GM21381 (cell line): ENCODE measurements at regions not wholly inside any gene's neighbourhood (a gene's known extent, or its start where the extent isn't known, plus 50 kb on each side); places are given as distances from the start of the nearest gene placed in this dataset.

Source experiments
- ATAC-seq: cut with Tn5 transposase; IDR thresholded peaks from one replicate; pipeline ENCODE4 v1.9.1; 2021; ENCODE audit warnings: mild to moderate bottlenecking, moderate library complexity; ENCODE audit not compliant: unreplicated experiment

- ATAC-seq: no peak
Observed at GRCh38 chr2:235334179-235334578, 159.7 kb upstream of the AGAP1 start.

GRCh38 chr2:235343156-235343774, 150.6 kb upstream of the AGAP1 start:
- ATAC-seq: no peak

GRCh38 chr2:235343869-235344268, 150.0 kb upstream of the AGAP1 start:
- ATAC-seq: no peak

- ATAC-seq: no peak
Observed at GRCh38 chr2:235345745-235346144, 148.1 kb upstream of the AGAP1 start.

- no peak for ATAC-seq
Observed at GRCh38 chr2:235347691-235348090, 146.2 kb upstream of the AGAP1 start.

GRCh38 chr2:235348329-235348728, 145.5 kb upstream of the AGAP1 start:
- no peak for ATAC-seq

GRCh38 chr2:235350234-235350633, 143.6 kb upstream of the AGAP1 start:
- ATAC-seq: no peak

GRCh38 chr2:235352541-235352940, 141.3 kb upstream of the AGAP1 start:
- no peak for ATAC-seq

GRCh38 chr2:235357881-235358280, 136.0 kb upstream of the AGAP1 start:
- ATAC-seq: no peak

- no peak for ATAC-seq
Observed at GRCh38 chr2:235358981-235359471, 134.8 kb upstream of the AGAP1 start.

- ATAC-seq: no peak
Observed at GRCh38 chr2:235360446-235360845, 133.4 kb upstream of the AGAP1 start.

- ATAC-seq: no peak
Observed at GRCh38 chr2:235365743-235366142, 128.1 kb upstream of the AGAP1 start.

- ATAC-seq: no peak
Observed at GRCh38 chr2:235366390-235366789, 127.5 kb upstream of the AGAP1 start.

GRCh38 chr2:235366807-235367206, 127.0 kb upstream of the AGAP1 start:
- ATAC-seq: no peak

- no peak for ATAC-seq
Observed at GRCh38 chr2:235371018-235371417, 122.8 kb upstream of the AGAP1 start.

GRCh38 chr2:235373171-235373570, 120.7 kb upstream of the AGAP1 start:
- ATAC-seq: no peak

GRCh38 chr2:235377176-235377575, 116.7 kb upstream of the AGAP1 start:
- no peak for ATAC-seq

GRCh38 chr2:235378246-235378645, 115.6 kb upstream of the AGAP1 start:
- ATAC-seq: no peak

- no peak for ATAC-seq
Observed at GRCh38 chr2:235378944-235379343, 114.9 kb upstream of the AGAP1 start.

- ATAC-seq: no peak
Observed at GRCh38 chr2:235381261-235381912, 112.5 kb upstream of the AGAP1 start.

- ATAC-seq: no peak
Observed at GRCh38 chr2:235382179-235382578, 111.7 kb upstream of the AGAP1 start.

- ATAC-seq: no peak
Observed at GRCh38 chr2:235382601-235383000, 111.2 kb upstream of the AGAP1 start.
